Glutamatergic neuron (in vitro differentiated cells): ENCODE measurements at regions not wholly inside any gene's neighbourhood (a gene's known extent, or its start where the extent isn't known, plus 50 kb on each side); places are given as distances from the start of the nearest gene placed in this dataset.
A peak's percentile ranks its signal among the peaks of the same experiment; 100 is the strongest.

ENCODE experiments used
- DNase-seq: peaks from one replicate; pipeline ENCODE4 v3.0.0; 2022
- H3K27ac Mint-ChIP-seq: one replicate; pipeline ENCODE4 v1.8.0; 2020; ENCODE audit warnings: mild to moderate bottlenecking, mixed read lengths, inconsistent platforms; ENCODE audit not compliant: unreplicated experiment
- H3K27me3 Mint-ChIP-seq: one replicate; pipeline ENCODE4 v1.8.0; 2020; ENCODE audit warnings: mild to moderate bottlenecking, moderate library complexity, mixed read lengths, inconsistent platforms; ENCODE audit not compliant: unreplicated experiment
- H3K36me3 Mint-ChIP-seq: one replicate; pipeline ENCODE4 v1.8.0; 2020; ENCODE audit warnings: mild to moderate bottlenecking, mixed read lengths, inconsistent platforms; ENCODE audit not compliant: unreplicated experiment
- H3K4me1 Mint-ChIP-seq: one replicate; pipeline ENCODE4 v1.8.0; 2020; ENCODE audit warnings: mild to moderate bottlenecking, low read depth, mixed read lengths, inconsistent platforms; ENCODE audit not compliant: unreplicated experiment
- H3K4me3 Mint-ChIP-seq: one replicate; pipeline ENCODE4 v1.8.0; 2020; ENCODE audit warnings: mild to moderate bottlenecking, mixed read lengths, inconsistent platforms; ENCODE audit not compliant: unreplicated experiment
- H3K9me3 Mint-ChIP-seq: one replicate; pipeline ENCODE4 v1.8.0; 2020; ENCODE audit warnings: mild to moderate bottlenecking, moderate library complexity, mixed read lengths, inconsistent platforms; ENCODE audit not compliant: unreplicated experiment
- CTCF ChIP-seq: fragments of 200-600 bp; sonication (generic); IDR thresholded peaks from one replicate; pipeline ENCODE4 v1.5.0; 2021; ENCODE audit not compliant: partially characterized antibody, unreplicated experiment

GRCh38 chr21:43308815-43309283 lies 118.1 kb downstream of the SIK1 start:
- peaks cover 10% of the 10 kb centered on the region for H3K27me3 Mint-ChIP-seq
- H3K4me1 Mint-ChIP-seq = peaks cover 17% of the 10 kb centered on the region
- H3K36me3 Mint-ChIP-seq = peaks cover 5% of the 10 kb centered on the region
- H3K27ac Mint-ChIP-seq = no peak overlapping the region
- peaks cover 8% of the 10 kb centered on the region for H3K9me3 Mint-ChIP-seq
- peak; percentile 3 for DNase-seq
- no peak overlapping the region for H3K4me3 Mint-ChIP-seq
- no peak for TF ChIP-seq CTCF

- peaks cover 9% of the 10 kb centered on the region for H3K27me3 Mint-ChIP-seq
- H3K4me3 Mint-ChIP-seq = no peak overlapping the region
- H3K36me3 Mint-ChIP-seq = peaks cover 5% of the 10 kb centered on the region
- TF ChIP-seq CTCF = no peak
- peak; percentile 13 for DNase-seq
- H3K4me1 Mint-ChIP-seq = peaks cover 22% of the 10 kb centered on the region
- no peak overlapping the region for H3K27ac Mint-ChIP-seq
- peaks cover 8% of the 10 kb centered on the region for H3K9me3 Mint-ChIP-seq
Observed at GRCh38 chr21:43308101-43308814, 118.7 kb downstream of the SIK1 start.

- peaks cover 9% of the 10 kb centered on the region for H3K27me3 Mint-ChIP-seq
- DNase-seq = peak; percentile 4
- peaks cover 22% of the 10 kb centered on the region for H3K4me1 Mint-ChIP-seq
- no peak overlapping the region for H3K4me3 Mint-ChIP-seq
- H3K27ac Mint-ChIP-seq = no peak overlapping the region
- TF ChIP-seq CTCF = no peak
- peaks cover 8% of the 10 kb centered on the region for H3K9me3 Mint-ChIP-seq
- H3K36me3 Mint-ChIP-seq = peaks cover 5% of the 10 kb centered on the region
Observed at GRCh38 chr21:43307677-43308070, 119.3 kb downstream of the SIK1 start.

GRCh38 chr21:43306911-43307676 lies 119.8 kb downstream of the SIK1 start:
- DNase-seq = peak; percentile 9
- Mint-ChIP-seq H3K9me3 (peaks cover 8% of the 10 kb centered on the region), H3K4me1 (peaks cover 22% of the 10 kb centered on the region), H3K4me3 (no peak overlapping the region), H3K27me3 (peaks cover 9% of the 10 kb centered on the region), H3K27ac (peak overlapping the region; percentile 33), H3K36me3 (peaks cover 5% of the 10 kb centered on the region)
- no peak for TF ChIP-seq CTCF

GRCh38 chr21:43306391-43306790 lies 120.5 kb downstream of the SIK1 start:
- no peak overlapping the region for H3K4me3 Mint-ChIP-seq

More at GRCh38 chr21:43306391-43306790, 120.5 kb downstream of the SIK1 start:
- DNase-seq = peak; percentile 6
- peaks cover 5% of the 10 kb centered on the region for H3K36me3 Mint-ChIP-seq
- H3K27me3 Mint-ChIP-seq = peaks cover 6% of the 10 kb centered on the region
- H3K4me1 Mint-ChIP-seq = peaks cover 15% of the 10 kb centered on the region
- no peak for TF ChIP-seq CTCF
- peaks cover 3% of the 10 kb centered on the region for H3K9me3 Mint-ChIP-seq
- no peak overlapping the region for H3K27ac Mint-ChIP-seq
